NCI-H187 (cell line): ENCODE measurements at regions not wholly inside any gene's neighbourhood (a gene's known extent, or its start where the extent isn't known, plus 50 kb on each side); places are given as distances from the start of the nearest gene placed in this dataset.

Experiments
- DNase-seq, 2 experiments: peaks; one replicate each; lab custom pipeline; 2025; lab: John Stamatoyannopoulos, UW

DNA sequence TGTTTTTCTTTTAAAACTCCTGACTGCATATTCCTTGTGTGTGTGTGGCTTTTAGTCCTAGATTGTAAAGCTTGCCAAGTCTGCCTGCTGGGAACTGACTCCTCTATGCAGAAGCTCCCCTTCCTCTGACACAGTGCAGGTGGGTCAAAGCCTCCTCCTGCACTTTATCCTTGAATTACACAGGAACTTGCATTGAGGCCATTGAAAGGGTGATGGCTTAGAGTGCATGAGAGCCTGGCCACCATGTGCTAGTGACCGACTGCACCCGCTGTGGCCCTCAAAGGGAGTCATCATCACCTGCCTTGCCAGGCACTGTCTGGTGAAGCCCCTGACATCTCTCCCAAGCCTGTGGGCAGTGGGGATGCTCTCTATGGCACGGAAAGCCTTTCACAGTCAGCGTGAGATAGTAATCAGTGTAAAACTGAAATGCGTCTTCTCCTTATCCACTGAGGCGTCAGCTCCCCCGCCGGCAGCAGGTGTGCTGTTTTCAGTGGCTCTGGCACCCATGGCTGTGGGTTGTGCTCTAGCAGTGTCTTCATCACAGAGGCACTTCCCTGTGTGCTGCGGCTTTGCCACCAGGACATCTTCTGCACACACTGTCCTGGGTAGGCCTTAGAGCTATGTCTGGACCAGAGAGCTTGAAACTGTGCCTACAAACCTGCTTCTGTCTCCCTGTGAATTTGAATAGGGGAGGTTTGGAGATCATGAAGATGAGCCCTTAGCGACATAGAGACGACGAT, 87.9 kb downstream of the THBS2 start:
- DNase-seq = no peak

DNA sequence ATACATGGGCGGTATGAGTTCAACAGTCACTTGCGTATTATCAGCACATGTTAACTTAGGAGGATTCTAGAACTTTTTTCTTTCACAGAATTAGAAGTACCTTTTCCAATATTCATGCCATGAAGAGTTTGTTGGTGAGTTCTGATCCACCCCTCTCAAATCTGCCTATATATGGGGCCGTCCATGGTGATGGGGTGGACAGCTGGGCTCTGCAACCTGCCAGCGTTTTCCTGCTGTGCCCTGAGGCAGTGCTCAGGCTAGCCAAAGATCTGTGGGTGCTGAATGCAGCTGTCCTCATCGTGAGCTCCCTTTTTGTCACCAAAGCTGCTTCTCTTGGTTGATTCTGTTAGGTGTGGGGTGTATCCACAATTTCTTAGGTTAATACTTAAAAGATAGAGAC, 88.7 kb downstream of the THBS2 start:
- no peak for DNase-seq

GRCh38 chr6:169164451-169164850, 89.2 kb downstream of the THBS2 start:
- DNase-seq = no peak

GRCh38 chr6:169163411-169163901, 90.2 kb downstream of the THBS2 start:
- no peak for DNase-seq

- no peak for DNase-seq
Observed at GRCh38 chr6:169162752-169163407, 90.8 kb downstream of the THBS2 start.

GRCh38 chr6:169162249-169162648, 91.4 kb downstream of the THBS2 start:
- DNase-seq = no peak

GRCh38 chr6:169161572-169162167, 92.0 kb downstream of the THBS2 start:
- DNase-seq = no peak

DNA sequence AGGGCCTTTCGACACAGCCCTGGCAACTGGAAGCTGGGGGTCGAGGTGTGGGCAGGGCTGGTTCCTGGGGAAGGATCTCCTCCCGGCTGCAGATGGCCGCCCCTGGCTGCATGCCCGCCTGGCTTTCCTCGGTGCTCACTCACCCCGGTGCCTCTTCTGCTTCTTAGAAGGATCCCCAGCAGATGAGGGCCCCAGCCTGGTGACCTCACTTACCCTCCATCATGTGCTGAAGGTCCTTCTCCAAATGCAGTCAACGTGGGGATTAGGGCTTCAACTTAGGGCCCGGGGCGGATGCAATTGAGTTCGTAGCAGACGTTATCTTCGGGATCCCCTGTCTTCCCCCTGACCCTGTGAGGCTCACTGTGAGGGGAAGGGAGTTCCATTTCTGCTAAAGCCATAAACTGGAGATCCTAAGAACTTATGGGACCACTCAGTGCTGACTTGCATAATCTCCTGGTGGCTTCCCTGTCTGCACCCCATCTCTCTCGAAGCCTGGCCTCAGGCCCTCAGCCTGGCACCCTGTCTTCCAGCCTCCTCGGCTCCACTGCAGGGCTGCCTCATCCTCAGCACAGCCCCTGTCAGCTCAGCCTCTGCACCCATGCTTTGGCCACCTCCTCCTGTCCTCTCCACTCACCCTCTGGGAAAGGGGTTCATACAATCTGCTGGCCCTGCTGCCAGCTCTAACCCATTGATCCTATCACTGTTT, 92.6 kb downstream of the THBS2 start:
- no peak for DNase-seq

- no peak for DNase-seq
Observed at GRCh38 chr6:169160091-169160854, 93.4 kb downstream of the THBS2 start.

DNA sequence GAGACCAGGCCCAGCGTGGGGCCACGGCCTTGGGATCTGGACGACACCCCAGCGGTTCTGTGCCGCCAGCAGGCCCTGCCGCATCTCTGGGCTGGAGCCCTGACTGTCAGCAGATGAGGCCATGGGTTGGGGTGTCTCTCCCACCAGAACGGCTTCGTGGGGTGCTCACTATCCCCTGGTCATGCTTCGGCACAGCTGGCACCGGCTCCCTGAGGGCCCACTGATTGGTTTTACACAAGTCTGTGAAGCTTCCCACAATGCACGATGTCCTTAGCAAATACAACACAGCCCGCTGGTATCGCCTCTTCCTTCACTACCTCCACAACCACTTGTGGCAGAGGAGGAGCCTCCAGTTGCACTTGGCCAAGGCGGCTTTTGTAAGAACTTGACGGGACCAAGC, 94.3 kb downstream of the THBS2 start:
- no peak for DNase-seq

DNA sequence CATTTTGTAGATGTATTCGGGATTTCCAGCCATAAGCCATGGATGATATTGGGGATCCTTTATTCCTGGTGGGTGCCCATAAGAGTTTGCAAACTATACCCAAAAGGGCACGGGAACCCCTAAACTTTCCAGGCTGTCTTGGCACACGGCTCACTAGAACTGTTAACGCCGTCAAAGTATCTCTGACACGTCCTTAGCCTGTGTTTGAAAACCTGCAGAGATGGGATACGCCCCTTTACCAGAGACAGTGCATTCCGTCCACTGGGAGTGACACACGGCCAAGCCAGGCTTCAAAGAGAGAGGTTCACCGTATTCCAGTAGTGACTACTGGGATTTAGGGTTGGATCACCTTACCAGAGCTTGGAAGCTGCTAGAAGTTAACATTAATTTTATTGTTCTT, 95.0 kb downstream of the THBS2 start:
- DNase-seq = no peak

DNA sequence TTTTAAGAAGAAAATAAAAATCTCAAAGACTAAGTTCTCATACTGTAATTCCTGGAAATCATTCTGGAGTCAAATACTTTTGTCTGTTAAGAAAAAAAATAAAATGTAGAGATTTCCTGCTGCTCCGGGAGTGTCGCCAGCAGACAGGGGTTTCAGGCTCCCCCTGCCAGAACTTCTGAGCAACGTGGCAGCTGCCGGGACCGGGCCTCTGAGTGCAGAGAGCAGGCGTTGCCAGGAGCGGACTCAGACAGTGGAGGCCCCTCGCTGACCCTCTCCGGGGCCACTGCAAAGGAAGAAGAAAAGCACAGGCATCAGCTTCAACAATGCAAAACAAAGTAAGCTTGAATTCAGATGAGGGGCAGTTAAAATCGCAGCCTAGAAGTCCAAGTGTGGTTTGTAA, 95.5 kb downstream of the THBS2 start:
- DNase-seq = no peak

DNA sequence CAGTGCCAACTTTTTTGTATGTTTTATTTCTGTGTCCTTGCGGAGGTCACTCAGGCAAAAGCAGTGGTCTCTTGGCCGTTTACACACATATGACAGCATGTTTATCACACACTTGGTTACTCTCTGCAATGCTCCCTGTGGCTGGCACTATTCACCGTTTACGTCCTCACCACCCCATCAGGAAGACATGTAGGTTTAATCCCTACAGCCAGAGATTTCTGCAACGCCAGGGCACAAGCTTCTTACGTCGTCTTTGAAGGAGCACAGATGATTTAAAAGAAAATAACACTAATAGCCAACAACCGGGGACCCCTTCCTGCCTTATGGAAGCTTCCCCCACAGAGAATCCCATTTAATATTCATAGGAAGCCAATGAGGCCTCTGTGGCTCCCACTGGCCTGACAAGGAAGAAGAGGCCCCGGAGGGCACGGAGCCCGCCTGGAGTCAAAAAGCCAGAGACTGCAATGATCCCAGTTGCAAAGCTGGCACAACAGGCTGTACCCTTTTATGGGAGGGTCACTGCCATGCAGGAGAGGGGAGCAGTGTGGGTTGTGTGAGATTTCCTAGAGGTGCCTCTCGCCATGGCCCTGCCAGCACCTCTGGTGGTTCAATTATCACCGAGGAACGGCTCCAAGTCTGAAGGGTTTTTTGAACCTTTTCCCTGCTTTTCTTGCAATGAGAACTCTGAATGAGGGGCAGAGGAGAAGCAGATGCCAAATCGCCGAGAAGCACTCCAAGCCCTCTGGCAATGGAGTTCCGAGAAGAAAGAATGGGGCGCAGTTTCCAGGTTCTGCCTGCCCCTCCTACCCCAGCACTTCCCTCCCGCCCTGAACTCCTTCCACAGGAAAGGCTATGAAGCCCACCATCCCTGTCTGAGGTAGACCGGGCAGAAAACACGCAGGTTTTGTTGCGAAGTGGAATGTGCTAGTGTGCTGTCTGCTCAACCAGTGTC, 96.2 kb downstream of the THBS2 start:
- DNase-seq = no peak

- no peak for DNase-seq
Observed at GRCh38 chr6:169156793-169157147, 96.9 kb downstream of the THBS2 start.

DNA sequence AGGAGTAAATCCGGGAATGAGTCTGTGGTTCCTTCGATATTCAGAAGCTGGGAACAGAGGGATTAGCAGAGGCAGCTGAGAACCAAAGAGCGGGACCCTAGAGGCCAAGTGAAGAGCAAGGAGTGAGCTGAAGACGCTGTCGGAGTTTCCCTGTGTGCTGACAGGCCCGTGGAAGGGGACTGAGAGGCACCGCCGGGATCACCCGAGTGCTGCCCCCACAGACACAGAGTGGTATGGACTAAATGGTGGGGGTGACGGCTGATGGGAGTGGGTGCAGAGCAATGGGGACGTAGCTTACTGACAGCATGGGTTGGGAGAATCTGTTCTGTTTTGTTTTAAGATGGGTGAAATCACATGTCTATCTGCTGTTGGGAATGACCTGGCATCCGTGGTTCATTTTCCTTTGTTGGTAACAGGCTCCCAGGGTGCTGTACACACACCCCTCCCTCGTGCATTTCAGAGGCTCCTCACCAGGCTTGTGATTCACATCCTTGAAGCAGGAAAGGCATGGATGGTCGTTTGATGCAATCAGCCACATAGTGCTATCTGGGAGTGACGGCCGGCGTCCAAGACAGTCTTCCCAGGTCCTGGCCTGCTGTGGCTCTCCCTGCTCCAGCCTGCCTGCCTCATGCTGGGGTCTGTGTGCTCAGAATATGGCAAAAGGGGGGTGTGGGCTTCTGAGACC, 97.4 kb downstream of the THBS2 start:
- no peak for DNase-seq

DNA sequence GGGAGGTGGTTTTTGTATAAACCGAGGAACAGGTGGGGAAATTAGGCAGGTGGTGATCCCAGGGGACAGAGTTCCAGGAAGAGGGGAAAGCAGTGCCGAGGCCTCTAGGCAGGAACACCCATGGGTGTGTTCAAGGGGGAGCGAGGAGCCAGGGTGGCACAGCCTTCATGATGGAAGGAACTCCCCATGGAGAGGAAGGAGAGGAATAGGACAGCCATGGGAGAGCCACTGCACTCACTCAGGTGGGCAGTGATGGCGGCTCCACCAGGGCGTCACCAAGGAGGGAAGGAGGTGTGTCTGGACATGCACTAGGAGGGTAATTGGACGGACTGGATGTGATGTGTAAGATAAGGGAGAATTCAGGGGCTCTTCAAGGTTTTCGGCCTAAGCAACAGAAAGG, 98.2 kb downstream of the THBS2 start:
- DNase-seq = no peak

DNA sequence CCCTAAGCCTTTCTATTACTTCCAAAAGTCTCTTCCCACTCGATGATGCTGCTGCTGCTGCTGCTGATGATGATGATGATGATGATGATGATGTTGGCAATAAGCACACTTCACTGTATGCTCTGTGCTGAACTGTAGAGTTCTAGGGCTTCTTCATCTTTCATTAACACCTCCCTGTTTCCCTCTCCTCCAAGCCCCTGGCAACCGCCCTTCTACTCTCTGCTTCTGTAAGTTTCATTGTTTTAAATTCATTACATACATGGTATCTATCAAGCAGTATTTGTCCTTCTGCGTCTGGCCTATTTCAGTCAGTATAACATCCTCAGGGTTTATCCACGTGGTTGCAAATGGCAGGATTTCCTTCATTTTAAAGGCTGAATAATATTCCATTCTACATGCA, 100.2 kb downstream of the THBS2 start:
- DNase-seq = no peak

GRCh38 chr6:169146521-169146920, 107.1 kb downstream of the THBS2 start:
- no peak for DNase-seq

- no peak for DNase-seq
Observed at GRCh38 chr6:169145991-169146501, 107.6 kb downstream of the THBS2 start.

DNA sequence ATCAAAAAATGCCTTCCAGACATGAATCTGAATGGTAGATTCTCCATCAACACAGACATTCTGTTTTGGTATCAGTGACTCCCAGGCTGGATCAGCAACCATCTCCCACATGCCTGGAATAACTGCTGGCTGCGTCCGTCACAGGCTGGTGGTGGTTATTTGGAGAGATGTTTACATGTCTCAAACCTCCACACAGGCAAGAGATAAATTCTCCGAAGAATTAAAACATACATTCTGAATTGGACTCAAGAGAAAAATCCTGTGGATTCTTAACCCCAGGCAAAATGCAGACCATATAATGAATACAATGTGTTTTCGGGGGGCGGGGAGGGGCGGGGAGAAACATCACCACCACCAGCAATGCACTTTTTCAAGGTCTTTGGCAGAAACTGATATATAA, 108.2 kb downstream of the THBS2 start:
- no peak for DNase-seq
